Smooth muscle cell of the brain vasculature (primary cell): ENCODE measurements at regions not wholly inside any gene's neighbourhood (a gene's known extent, or its start where the extent isn't known, plus 50 kb on each side); places are given as distances from the start of the nearest gene placed in this dataset.

Experiments
- DNase-seq: peaks from one replicate; pipeline ENCODE4 v3.0.0-alpha.2; 2012; ENCODE audit warnings: low read depth, low spot score

GRCh38 chr12:53836119-53836655 lies 84.4 kb upstream of the CISTR start:
- DNase-seq: no peak

GRCh38 chr12:53838978-53839377 lies 87.2 kb upstream of the CISTR start:
- DNase-seq: no peak

DNA sequence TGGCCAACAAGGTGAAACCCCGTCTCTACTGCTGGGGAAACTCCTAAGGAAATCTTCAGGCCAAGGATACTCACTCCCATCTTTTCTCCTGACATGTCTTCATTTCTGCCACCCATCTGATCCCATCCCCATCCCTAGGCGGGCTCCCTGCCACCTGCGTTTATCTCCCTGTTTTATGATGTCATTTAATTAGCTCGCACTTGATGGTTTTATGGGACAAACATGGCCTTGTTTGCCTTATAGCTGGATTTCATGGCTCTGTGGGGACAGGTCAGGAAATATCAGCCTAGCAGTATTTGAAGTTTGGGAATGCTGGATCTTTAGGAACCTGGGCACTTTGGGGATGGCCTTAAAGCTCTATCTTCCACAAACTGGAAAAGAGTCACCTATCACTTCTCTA lies 88.5 kb upstream of the CISTR start:
- DNase-seq: no peak

DNA sequence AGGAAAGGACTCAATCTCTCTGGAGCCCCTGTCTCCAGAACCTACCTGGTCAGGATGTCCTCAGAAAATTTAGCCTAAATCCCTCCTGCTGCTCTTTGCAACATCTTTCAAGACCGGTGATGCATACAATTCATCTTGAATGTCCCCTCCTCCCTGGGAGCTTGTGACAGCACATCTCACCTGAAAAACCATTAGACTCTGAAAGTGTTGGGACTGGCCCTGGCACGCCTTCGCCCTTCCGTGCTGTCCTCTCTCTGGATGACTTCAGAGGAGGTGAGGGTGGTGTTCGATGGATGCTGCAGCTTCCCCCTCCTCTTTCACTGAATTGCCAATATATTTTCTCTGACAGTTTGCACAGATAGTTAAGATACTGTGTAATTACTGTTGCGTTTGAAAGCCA lies 90.9 kb upstream of the CISTR start:
- DNase-seq: no peak

DNA sequence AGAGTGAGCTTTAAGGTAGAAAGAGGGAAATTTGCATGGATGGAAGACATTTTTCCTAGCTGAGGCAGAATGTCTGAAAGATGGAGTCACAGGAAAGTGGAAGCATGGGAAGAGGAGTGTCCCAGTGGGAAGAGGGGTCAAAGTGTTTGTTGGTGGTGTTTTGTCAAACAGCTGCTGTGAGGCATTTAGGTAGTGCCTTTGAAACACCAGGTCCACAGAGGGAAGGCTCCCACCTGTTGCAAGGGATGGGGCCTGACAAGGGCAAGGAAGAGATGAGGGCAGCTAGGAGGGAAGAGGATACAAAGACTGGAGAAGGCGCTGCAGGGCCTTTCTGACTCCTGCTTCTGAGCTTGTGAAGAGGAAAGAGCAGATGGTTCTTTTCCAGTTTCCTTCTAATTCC lies 91.8 kb upstream of the CISTR start:
- no peak for DNase-seq

DNA sequence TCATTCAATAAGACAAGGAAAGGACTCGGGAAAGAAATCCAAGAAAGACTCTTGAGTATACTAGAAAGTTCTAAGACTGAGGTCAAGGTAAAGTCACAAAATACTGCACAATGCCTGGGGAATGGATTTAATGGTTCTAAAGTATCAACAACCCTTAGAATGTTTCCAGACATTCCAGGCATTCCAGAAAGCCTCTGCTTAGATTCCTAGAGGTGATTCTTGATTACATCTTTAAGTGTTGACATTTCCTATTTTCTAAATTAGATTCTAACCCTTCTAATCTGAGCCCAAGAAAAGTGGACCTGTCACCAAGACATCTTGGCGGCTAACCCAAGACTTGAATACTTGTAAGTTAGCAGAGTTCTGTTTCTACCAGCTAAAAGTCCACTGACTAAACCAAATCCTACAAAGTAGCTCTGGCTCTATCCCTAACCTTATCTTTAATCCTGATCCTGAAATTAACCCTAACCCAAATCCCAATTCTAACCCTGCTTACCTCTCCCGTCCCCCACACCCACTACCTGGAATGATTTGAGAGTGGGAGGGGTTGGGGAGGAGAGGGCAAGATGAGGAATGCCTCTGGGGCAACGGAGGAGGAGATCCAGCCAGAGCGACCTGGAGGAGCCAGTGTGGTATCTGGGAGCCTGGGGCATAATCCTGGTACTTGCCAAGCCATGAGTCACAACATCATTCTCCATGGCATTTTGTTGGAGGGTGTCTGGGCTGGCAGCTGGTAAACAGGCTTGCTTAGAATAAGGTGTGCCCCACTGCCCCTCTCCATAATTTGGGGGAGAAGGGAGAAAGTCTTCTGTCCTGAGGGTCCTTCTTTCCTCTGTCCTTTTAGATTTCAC lies 93.4 kb upstream of the HOXC13 start:
- DNase-seq: no peak

DNA sequence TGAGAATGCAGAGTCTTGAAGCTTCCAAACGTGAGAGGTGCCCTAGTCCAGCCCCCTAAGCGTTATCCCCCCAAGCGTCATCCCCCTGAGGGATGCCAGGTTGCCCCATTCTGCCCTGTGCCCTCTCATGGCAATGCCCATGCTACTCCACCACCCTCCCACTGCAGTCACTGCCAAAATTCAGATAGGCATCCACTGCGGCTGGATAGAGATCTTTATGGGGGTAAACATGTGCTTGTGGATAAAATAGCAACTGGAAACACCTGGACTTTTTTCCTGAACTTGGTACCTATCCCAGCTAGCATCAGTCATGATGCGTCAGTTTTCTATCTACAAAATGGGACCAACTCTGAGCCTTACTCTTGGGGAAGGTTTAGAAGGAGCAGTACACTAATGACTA lies 92.7 kb upstream of the HOXC13 start:
- no peak for DNase-seq

- DNase-seq: no peak
These were observed 89.5 kb upstream of the HOXC13 start for GRCh38 chr12:53849113-53849512.

DNA sequence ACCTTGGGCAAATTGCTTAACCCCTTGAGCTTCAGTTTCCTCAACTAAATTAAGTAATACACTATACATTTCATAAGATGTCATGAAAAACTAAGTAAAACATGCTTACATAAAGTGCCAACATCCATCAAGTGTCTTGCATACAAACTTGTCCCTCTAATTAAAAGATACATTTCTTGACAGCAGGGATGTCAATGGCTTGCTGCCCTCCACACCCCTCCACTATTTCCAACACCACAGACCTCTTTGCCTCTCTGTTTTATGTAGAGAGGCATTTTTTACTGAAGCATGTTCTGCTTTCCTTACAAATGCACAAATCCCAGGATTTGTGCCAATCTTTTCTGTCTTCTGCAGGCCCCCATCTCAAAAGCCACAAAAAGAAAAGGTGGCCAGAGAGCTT lies 89.0 kb upstream of the HOXC13 start:
- DNase-seq: no peak

- no peak for DNase-seq
These were observed 86.6 kb upstream of the HOXC13 start for GRCh38 chr12:53852061-53852460.

DNA sequence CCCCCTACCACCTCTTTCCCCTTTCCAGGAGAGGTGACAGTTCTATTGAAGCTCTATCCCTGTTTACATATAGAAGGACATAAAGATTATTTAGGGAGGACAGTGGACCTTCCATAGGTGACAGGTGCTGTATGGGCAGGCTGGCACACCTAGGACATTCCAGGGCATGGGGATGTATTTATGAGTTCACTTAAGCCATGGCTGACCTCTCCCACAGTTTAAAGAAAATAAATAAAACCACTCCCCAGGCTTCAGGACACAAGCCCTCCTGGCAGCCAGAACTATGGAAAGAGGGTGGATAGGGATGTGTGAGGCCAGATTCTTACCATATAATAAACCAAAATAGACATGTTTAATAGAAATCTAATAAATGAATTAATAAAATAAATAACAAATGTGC lies 85.6 kb upstream of the HOXC13 start:
- DNase-seq: no peak

- no peak for DNase-seq
These were observed 83.8 kb upstream of the HOXC13 start for GRCh38 chr12:53854701-53855316.

- no peak for DNase-seq
These were observed 82.5 kb upstream of the HOXC13 start for GRCh38 chr12:53856132-53856531.

- DNase-seq: no peak
These were observed 81.0 kb upstream of the HOXC13 start for GRCh38 chr12:53857666-53858065.

- DNase-seq: no peak
These were observed 77.9 kb upstream of the HOXC13 start for GRCh38 chr12:53860426-53861345.

- no peak for DNase-seq
These were observed 76.4 kb upstream of the HOXC13 start for GRCh38 chr12:53862206-53862605.

- no peak for DNase-seq
These were observed 75.8 kb upstream of the HOXC13 start for GRCh38 chr12:53862831-53863230.

DNA sequence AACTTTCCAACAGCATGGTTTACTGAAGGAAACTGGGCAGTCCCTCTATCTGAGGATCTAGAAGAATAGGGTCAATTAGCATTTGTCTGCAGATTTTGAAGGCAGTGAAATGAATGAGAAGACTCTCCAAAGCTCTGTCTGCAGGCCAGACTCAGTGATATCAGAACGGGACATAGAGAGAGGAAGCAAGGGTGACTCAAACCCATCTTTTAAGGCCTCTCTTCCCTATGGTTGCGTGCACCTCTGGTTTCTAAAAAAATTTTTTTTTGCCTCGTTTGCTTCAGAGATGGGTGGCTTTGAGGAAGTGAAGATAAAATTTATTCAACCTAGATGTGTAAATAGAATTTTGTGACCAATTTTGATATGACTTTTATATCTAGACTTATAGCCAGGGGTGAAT lies 71.9 kb upstream of the HOXC13 start:
- DNase-seq: no peak

- DNase-seq: no peak
These were observed 71.2 kb upstream of the HOXC13 start for GRCh38 chr12:53867216-53868012.

DNA sequence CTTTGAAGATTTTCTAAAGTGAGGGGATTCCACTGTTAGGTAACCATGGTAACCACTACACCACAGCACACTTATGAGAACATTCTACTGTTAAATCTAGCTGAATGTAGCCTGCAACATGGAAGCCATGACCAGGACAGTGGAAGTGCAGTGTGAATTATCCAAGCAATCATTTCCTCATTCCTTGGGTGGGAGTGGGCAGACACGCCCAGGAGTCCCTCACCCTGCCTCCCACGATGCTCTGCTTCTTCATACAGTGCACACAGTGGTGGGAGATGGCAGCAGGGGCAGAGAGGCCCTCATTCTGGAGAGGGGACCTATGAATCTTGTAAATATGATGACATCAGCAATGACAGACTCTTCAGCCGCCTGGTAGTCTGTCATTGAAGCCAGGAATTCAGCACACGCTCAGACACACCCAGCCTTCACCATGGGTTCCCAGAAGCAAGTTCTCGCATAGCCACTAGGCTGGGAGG lies 70.1 kb upstream of the HOXC13 start:
- no peak for DNase-seq

DNA sequence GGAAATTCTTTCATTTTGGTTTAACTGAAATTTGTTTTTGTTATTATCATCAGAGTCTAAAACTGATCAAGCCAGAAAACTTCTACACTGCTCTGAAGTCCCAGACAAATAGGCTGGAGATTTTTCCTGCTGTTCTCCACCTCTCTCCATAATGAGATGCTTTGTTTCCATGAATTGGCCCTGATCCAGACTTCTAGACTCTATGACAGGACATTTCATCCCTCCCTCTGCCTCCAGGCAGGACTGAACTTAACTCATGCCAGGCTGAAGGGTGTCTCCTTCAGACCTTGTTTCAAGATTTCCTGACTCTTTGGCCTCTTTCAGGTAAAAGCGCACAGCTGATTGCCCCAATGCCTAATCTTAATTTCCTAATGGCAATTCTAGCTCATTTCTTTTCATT lies 69.1 kb upstream of the HOXC13 start:
- DNase-seq: no peak
